ENCODE measurements at regions not wholly inside any gene's neighbourhood (a gene's known extent, or its start where the extent isn't known, plus 50 kb on each side); places are given as distances from the start of the nearest gene placed in this dataset.

GRCh38 chr3:177744873-177745606 is 547.8 kb upstream of the TBL1XR1 start:
- no peak for TF ChIP-seq MAX (CRISPR knock-in tag; IDR thresholded peaks at IDR 0.05)
- TF ChIP-seq ZNF138 (CRISPR knock-in tag; conservative IDR thresholded peaks at IDR 0.05), result no peak
- TF ChIP-seq GRHL2 (CRISPR knock-in tag; IDR thresholded peaks at IDR 0.05; ENCODE audit: insufficient replicate concordance, severe bottlenecking), result no peak
- no peak for TF ChIP-seq E2F5 (CRISPR knock-in tag; IDR thresholded peaks at IDR 0.05)
- TF ChIP-seq, protein P1, sequence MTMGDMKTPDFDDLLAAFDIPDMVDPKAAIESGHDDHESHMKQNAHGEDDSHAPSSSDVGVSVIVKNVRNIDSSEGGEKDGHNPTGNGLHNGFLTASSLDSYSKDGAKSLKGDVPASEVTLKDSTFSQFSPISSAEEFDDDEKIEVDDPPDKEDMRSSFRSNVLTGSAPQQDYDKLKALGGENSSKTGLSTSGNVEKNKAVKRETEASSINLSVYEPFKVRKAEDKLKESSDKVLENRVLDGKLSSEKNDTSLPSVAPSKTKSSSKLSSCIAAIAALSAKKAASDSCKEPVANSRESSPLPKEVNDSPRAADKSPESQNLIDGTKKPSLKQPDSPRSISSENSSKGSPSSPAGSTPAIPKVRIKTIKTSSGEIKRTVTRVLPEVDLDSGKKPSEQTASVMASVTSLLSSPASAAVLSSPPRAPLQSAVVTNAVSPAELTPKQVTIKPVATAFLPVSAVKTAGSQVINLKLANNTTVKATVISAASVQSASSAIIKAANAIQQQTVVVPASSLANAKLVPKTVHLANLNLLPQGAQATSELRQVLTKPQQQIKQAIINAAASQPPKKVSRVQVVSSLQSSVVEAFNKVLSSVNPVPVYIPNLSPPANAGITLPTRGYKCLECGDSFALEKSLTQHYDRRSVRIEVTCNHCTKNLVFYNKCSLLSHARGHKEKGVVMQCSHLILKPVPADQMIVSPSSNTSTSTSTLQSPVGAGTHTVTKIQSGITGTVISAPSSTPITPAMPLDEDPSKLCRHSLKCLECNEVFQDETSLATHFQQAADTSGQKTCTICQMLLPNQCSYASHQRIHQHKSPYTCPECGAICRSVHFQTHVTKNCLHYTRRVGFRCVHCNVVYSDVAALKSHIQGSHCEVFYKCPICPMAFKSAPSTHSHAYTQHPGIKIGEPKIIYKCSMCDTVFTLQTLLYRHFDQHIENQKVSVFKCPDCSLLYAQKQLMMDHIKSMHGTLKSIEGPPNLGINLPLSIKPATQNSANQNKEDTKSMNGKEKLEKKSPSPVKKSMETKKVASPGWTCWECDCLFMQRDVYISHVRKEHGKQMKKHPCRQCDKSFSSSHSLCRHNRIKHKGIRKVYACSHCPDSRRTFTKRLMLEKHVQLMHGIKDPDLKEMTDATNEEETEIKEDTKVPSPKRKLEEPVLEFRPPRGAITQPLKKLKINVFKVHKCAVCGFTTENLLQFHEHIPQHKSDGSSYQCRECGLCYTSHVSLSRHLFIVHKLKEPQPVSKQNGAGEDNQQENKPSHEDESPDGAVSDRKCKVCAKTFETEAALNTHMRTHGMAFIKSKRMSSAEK (CRISPR knock-in tag; IDR thresholded peaks at IDR 0.05; ENCODE audit: borderline replicate concordance), result no peak
- TF ChIP-seq, protein P2, sequence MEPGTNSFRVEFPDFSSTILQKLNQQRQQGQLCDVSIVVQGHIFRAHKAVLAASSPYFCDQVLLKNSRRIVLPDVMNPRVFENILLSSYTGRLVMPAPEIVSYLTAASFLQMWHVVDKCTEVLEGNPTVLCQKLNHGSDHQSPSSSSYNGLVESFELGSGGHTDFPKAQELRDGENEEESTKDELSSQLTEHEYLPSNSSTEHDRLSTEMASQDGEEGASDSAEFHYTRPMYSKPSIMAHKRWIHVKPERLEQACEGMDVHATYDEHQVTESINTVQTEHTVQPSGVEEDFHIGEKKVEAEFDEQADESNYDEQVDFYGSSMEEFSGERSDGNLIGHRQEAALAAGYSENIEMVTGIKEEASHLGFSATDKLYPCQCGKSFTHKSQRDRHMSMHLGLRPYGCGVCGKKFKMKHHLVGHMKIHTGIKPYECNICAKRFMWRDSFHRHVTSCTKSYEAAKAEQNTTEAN (CRISPR knock-in tag; IDR thresholded peaks at IDR 0.05), result no peak
- TF ChIP-seq, protein P3, sequence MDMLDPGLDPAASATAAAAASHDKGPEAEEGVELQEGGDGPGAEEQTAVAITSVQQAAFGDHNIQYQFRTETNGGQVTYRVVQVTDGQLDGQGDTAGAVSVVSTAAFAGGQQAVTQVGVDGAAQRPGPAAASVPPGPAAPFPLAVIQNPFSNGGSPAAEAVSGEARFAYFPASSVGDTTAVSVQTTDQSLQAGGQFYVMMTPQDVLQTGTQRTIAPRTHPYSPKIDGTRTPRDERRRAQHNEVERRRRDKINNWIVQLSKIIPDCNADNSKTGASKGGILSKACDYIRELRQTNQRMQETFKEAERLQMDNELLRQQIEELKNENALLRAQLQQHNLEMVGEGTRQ (CRISPR knock-in tag; IDR thresholded peaks at IDR 0.05), result no peak
- no peak for TF ChIP-seq CTCF (IDR thresholded peaks at IDR 0.05)
- TF ChIP-seq RORB (CRISPR knock-in tag; IDR thresholded peaks at IDR 0.05), result no peak
- TF ChIP-seq NR1H2 (CRISPR knock-in tag; IDR thresholded peaks at IDR 0.05), result no peak
- TF ChIP-seq SMAD4 (CRISPR knock-in tag; IDR thresholded peaks at IDR 0.05), result no peak
- TF ChIP-seq CREB1 (CRISPR knock-in tag; IDR thresholded peaks at IDR 0.05), result no peak
- no peak for TF ChIP-seq FOXP1 (CRISPR knock-in tag; IDR thresholded peaks at IDR 0.05; ENCODE audit: borderline replicate concordance)
